PC-3 (cell line): ENCODE measurements at regions not wholly inside any gene's neighbourhood (a gene's known extent, or its start where the extent isn't known, plus 50 kb on each side); places are given as distances from the start of the nearest gene placed in this dataset.
"Not testable (repeated sequence)": the region's sequence is repeated elsewhere in the genome, so short reads cannot be mapped to it uniquely, and the experiment has no call there.

Experiments
- ATAC-seq: fragments of 200-7000 bp; cut with Tn5 transposase; 2 replicates; pipeline ENCODE4 v1.9.1; 2020; ENCODE audit warnings: mild to moderate bottlenecking, moderate library complexity
- BruUV-seq: library from RNA; stranded (reverse); fragments of 400-500 nt; replicated peaks from 2 replicates; lab custom pipeline; 2021; lab: Mats Ljungman, UMichigan
- CTCF ChIA-PET: fragments of 300-600 bp; sonication (Branson Sonifier 250); formaldehyde crosslinking; loops from one replicate; lab custom pipeline; 2022; ENCODE audit warnings: antibody characterized with exemption; lab: Charles Lee
- POLR2A ChIA-PET: fragments of 300-600 bp; sonication (Branson Sonifier 250); formaldehyde crosslinking; loops from one replicate; lab custom pipeline; 2022; ENCODE audit warnings: antibody characterized with exemption; ENCODE audit not compliant: unreplicated experiment; lab: Charles Lee
- DNase-seq: peaks from one replicate; pipeline ENCODE4 v3.0.0-alpha.2; 2015
- H2AFZ ChIP-seq: fragments of 300-600 bp; sonication (generic); 2 replicates; pipeline ENCODE4 v1.6.0; 2016; ENCODE audit warnings: antibody characterized with exemption, low read length
- H3F3A ChIP-seq: fragments of 300-600 bp; sonication (generic); one replicate; pipeline ENCODE4 v1.6.0; 2017; ENCODE audit warnings: antibody characterized with exemption, low read length, control low read depth, mild to moderate bottlenecking; ENCODE audit not compliant: unreplicated experiment
- H3K27ac ChIP-seq: fragments of 300-600 bp; sonication (generic); 2 replicates; pipeline ENCODE4 v1.5.1; 2016; ENCODE audit warnings: mild to moderate bottlenecking, low read length
- H3K27me3 ChIP-seq: fragments of 300-600 bp; sonication (generic); 2 replicates; pipeline ENCODE4 v1.6.1; 2016; ENCODE audit warnings: low read length, mixed read lengths
- H3K36me3 ChIP-seq: fragments of 300-600 bp; sonication (generic); 2 replicates; pipeline ENCODE4 v1.6.1; 2016; ENCODE audit warnings: low read depth, mixed run types, low read length, mixed read lengths
- H3K4me1 ChIP-seq: fragments of 300-600 bp; sonication (generic); 2 replicates; pipeline ENCODE4 v1.5.1; 2016; ENCODE audit warnings: low read length; ENCODE audit not compliant: insufficient read depth
- H3K4me2 ChIP-seq: fragments of 300-600 bp; sonication (generic); 2 replicates; pipeline ENCODE4 v1.6.0; 2016; ENCODE audit warnings: low read length
- H3K4me3 ChIP-seq: fragments of 300-600 bp; sonication (generic); 2 replicates; pipeline ENCODE4 v1.5.1; 2016; ENCODE audit warnings: mild to moderate bottlenecking, low read length, mixed read lengths
- H3K79me2 ChIP-seq: fragments of 300-600 bp; sonication (generic); 2 replicates; pipeline ENCODE4 v1.6.1; 2017; ENCODE audit warnings: low read length, mixed read lengths
- H3K9ac ChIP-seq: fragments of 300-600 bp; sonication (generic); 2 replicates; pipeline ENCODE4 v1.6.0; 2016; ENCODE audit warnings: mild to moderate bottlenecking, low read length
- H3K9me2 ChIP-seq: fragments of 300-600 bp; sonication (generic); replicated peaks from 2 replicates; pipeline ENCODE4 v1.6.1; 2016; ENCODE audit warnings: mixed run types, low read length, mixed read lengths
- H3K9me3 ChIP-seq: fragments of 300-600 bp; sonication (generic); 2 replicates; pipeline ENCODE4 v1.6.1; 2016; ENCODE audit warnings: low read length, mixed read lengths
- H4K20me1 ChIP-seq: fragments of 300-600 bp; sonication (generic); 2 replicates; pipeline ENCODE4 v1.6.1; 2016; ENCODE audit warnings: low read length, mixed read lengths
- CTCF ChIP-seq: fragments of 300-600 bp; sonication (generic); conservative IDR thresholded peaks from 2 replicates; pipeline ENCODE4 v1.5.1; 2017; ENCODE audit warnings: antibody characterized with exemption, low read depth, mild to moderate bottlenecking, low read length
- EZH2 ChIP-seq: fragments of 300-600 bp; sonication (generic); IDR thresholded peaks from one replicate; pipeline ENCODE4 v1.6.1; 2017; ENCODE audit warnings: antibody characterized with exemption, mild to moderate bottlenecking, low read length; ENCODE audit not compliant: unreplicated experiment
- EZH2phosphoT487 ChIP-seq: fragments of 300-600 bp; sonication (generic); IDR thresholded peaks from 2 replicates; pipeline ENCODE4 v1.6.1; 2018; ENCODE audit warnings: mild to moderate bottlenecking, antibody characterized with exemption, low read length, borderline replicate concordance
- intact Hi-C: fragments of 100-400 bp; cut with micrococcal nuclease; formaldehyde crosslinking; loops from 2 replicates; pipeline ENCODE4 v1.9.0; 2023

DNA sequence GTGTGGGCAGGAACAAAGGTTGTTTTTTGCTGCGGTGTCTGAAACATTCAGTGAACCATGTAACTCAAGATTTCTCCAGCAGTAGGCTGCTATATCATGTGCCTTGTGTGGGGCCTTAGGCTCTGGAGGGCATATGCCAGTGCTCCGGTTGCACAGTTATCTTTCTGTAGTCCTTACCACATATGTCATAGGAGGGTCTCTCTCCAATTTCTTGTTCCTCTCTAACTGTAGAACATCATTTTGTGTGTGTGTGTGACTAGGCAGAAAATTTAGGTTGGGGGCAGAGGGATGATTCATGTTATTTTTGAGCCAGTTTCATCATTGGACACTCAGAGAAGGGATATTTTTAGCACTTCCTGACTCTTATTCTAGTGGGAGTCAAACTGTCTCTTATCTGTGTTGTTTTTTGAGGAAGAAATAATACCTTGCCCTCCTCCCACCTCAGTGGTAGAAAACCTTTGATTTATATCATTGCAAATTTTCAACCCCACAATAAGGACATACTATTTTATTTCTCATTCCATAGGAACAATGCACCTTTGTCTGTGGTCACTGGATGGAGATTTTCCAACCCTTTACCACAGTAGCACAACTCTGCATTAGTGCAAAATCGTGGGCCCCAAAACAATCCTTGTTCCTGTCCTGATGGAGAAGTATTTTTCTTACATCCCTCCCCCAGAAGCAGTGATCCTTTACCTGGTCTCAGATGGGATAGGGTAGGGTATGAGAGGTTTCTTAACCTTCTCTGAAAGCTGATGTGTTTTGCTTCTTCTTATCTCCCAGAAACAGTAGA lies 113.9 kb downstream of the CCDC74A start:
- intact Hi-C loops = no loop called here
- no TSS peak for BruUV-seq

GRCh38 chr2:131643180-131643579 lies 115.5 kb downstream of the CCDC74A start:
- CTCF ChIA-PET, H3K79me2 ChIP-seq, H3K4me3 ChIP-seq, H3K27me3 ChIP-seq, intact Hi-C loops, H3K27ac ChIP-seq, POLR2A ChIA-PET, H3F3A ChIP-seq, H3K36me3 ChIP-seq, H3K4me2 ChIP-seq, ATAC-seq, H3K4me1 ChIP-seq, H3K9me3 ChIP-seq, BruUV-seq, H2AFZ ChIP-seq, H3K9me2 ChIP-seq, H3K9ac ChIP-seq, DNase-seq, H4K20me1 ChIP-seq: not testable (repeated sequence)

More for the DNA sequence above, 113.9 kb downstream of the CCDC74A start:
- CTCF ChIA-PET = no interaction called here
- H3K79me2 ChIP-seq = no peaks in the 10 kb centered on the region
- H3K4me2 ChIP-seq = no peak overlapping the region
- no peaks in the 10 kb centered on the region for H3K4me1 ChIP-seq
- no peaks in the 10 kb centered on the region for H4K20me1 ChIP-seq
- no peaks in the 10 kb centered on the region for H3F3A ChIP-seq
- no peaks in the 10 kb centered on the region for H3K9me2 ChIP-seq
- H2AFZ ChIP-seq = no peak overlapping the region
- no peak overlapping the region for H3K27ac ChIP-seq
- no peak overlapping the region for H3K9ac ChIP-seq
- no peak overlapping the region for H3K4me3 ChIP-seq
- TF ChIP-seq EZH2phosphoT487 (no peak), CTCF (no peak), EZH2 (no peak)
- H3K36me3 ChIP-seq = no peaks in the 10 kb centered on the region
- no peak for ATAC-seq
- POLR2A ChIA-PET = no interaction called here
- DNase-seq = no peak
- no peaks in the 10 kb centered on the region for H3K9me3 ChIP-seq
- peaks cover 5% of the 10 kb centered on the region; the same call in 1 of the 2 replicates for H3K27me3 ChIP-seq

DNA sequence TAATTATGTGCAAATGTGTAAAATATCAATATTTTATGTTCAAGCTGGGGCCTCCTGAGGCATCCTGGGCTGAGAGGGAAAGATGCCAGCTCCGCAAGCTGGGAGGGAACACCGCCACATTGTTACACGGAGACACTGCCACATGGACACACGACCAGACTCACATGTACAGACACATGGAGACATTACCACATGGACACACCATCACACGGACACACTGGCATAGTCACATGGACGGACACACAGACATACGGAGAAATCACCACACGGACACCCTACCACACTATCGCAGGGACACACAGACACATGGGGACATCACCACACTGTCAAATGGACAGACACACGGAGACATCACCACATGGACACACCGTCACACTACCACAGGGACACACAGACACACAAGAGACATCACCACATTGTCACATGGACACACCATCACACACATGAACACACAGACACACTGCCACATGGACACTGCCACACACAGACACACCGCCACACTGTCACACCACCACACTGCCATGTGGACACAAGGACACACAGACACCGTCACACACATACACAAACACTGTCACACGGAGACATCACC lies 117.6 kb downstream of the CCDC74A start:
- ATAC-seq = no peak
- POLR2A ChIA-PET = no interaction called here
- no peaks in the 10 kb centered on the region for H3K36me3 ChIP-seq

DNA sequence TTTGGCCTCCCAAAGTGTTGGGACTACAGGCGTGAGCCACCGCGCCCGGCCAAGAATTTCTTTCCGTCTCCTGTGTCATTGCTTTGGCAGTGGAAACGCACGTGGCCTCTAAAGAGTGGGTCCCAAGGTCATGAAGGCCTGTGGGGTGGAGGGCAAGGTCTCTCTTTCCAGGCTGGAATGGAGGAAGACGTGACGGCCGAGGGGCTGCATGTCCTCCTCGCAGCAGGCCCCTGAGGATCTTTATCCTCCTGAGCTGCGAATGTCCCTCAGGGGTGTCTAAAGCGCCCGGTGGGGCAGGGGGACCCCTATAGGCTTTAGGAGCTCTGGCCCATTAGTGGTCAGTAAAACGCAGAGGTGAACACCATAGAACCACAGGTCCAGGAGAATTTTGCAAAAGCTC lies 118.5 kb downstream of the CCDC74A start:
- H3K4me1 ChIP-seq, H2AFZ ChIP-seq, DNase-seq, H3K36me3 ChIP-seq, CTCF ChIA-PET, H3K27ac ChIP-seq, ATAC-seq, H3K4me2 ChIP-seq, BruUV-seq, intact Hi-C loops, H3K9me2 ChIP-seq, H3K9me3 ChIP-seq, H3F3A ChIP-seq, H3K79me2 ChIP-seq, H4K20me1 ChIP-seq, H3K4me3 ChIP-seq, H3K9ac ChIP-seq, POLR2A ChIA-PET: not testable (repeated sequence)
- peaks cover 22% of the 10 kb centered on the region for H3K27me3 ChIP-seq

More for the DNA sequence above, 117.6 kb downstream of the CCDC74A start:
- Histone ChIP-seq H3K4me2 (no peak overlapping the region), H3K4me3 (no peak overlapping the region), H4K20me1 (no peaks in the 10 kb centered on the region), H3F3A (no peaks in the 10 kb centered on the region), H3K27ac (no peak overlapping the region), H3K4me1 (no peaks in the 10 kb centered on the region), H3K79me2 (no peaks in the 10 kb centered on the region), H3K9me2 (no peaks in the 10 kb centered on the region), H3K9ac (no peak overlapping the region), H3K9me3 (no peaks in the 10 kb centered on the region), H2AFZ (no peak overlapping the region), H3K27me3 (peaks cover 18% of the 10 kb centered on the region)
- no TSS peak for BruUV-seq
- CTCF ChIA-PET = no interaction called here
- TF ChIP-seq EZH2phosphoT487 (no peak), CTCF (no peak), EZH2 (no peak)
- no peak for DNase-seq
- intact Hi-C loops = no loop called here
